ENCODE measurements at regions not wholly inside any gene's neighbourhood (a gene's known extent, or its start where the extent isn't known, plus 50 kb on each side); places are given as distances from the start of the nearest gene placed in this dataset.

GRCh38 chr5:164009621-164010020, 504.2 kb downstream of the MAT2B start:
- intact Hi-C loops (cut with micrococcal nuclease), result no loop called here

- intact Hi-C loops (cut with micrococcal nuclease), result no loop called here
Measured at GRCh38 chr5:164010900-164011299, 505.5 kb downstream of the MAT2B start.

DNA sequence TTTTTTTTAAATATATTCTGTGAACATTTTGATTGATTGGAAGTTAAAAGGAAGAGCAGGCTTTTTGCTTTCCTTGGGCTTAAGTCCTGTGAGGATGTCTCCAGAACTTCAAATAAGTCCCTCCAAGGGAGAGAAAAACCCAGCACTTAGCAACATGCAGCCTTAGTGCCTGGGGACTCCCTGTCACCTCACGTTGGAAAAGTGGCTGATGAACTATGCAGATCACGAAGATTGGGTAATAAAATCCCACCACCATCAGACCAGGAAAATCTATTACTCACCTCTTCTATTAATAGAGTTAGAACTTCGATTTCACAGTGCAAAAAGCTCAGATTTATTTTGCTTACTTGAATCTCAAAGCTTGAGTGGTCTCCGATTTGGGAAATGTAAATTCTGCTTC, 507.0 kb downstream of the MAT2B start:
- intact Hi-C loops (cut with micrococcal nuclease), result loop anchor here (2.0 kb wide), 1 partner anchor 1446 kb away; no protein-coding TSS in a partner anchor

GRCh38 chr5:164013077-164013670, 507.8 kb downstream of the MAT2B start:
- intact Hi-C loops (cut with micrococcal nuclease), result loop anchor here (1.0 to 2.0 kb wide), 3 partner anchors 449 to 1446 kb away; no protein-coding TSS in a partner anchor

DNA sequence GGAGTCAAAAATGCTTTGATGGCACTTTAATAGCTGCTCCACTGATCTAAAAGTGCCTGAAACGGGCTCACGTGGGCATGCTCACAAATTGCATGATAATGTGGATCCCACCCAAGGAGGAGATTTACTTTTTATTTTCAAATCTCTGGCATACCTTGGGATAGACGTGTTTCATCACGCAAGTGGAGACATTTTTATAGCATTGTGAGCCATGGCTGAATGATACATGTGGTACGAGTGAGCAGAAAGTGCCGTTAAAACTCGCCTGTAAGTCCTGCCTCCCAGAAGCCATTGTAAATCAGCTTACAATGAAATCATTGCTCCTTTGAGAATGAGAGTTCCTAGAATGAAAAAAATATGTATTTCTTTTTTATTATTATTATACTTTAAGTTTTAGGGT, 514.7 kb downstream of the MAT2B start:
- intact Hi-C loops (cut with micrococcal nuclease), result no loop called here

- intact Hi-C loops (cut with micrococcal nuclease), result no loop called here
Measured at GRCh38 chr5:164027738-164028137, 522.3 kb downstream of the MAT2B start.

- intact Hi-C loops (cut with micrococcal nuclease), result no loop called here
Measured at GRCh38 chr5:164038128-164038783, 532.8 kb downstream of the MAT2B start.

GRCh38 chr5:164041105-164041504, 535.7 kb downstream of the MAT2B start:
- intact Hi-C loops (cut with micrococcal nuclease), result no loop called here

GRCh38 chr5:164048359-164048926, 543.0 kb downstream of the MAT2B start:
- intact Hi-C loops (cut with micrococcal nuclease), result no loop called here

DNA sequence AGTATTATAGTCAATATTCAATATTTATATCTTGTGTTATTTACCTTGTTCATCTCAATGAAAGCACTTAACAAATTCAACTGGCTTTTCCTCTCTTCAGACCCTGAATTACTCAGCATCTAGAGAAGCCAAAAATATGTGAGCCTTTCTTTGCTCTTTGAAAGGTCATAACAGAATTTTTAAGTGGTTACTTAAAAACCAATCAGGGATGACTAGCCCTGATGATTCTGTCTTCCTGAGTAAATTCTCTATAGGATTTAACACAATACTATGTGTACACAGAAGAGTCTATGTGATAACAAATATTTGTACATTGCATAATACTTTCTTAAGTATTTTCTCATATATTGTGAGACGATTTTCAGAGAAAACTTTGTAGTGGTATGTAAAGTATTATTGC, 546.3 kb downstream of the MAT2B start:
- intact Hi-C loops (cut with micrococcal nuclease), result no loop called here

DNA sequence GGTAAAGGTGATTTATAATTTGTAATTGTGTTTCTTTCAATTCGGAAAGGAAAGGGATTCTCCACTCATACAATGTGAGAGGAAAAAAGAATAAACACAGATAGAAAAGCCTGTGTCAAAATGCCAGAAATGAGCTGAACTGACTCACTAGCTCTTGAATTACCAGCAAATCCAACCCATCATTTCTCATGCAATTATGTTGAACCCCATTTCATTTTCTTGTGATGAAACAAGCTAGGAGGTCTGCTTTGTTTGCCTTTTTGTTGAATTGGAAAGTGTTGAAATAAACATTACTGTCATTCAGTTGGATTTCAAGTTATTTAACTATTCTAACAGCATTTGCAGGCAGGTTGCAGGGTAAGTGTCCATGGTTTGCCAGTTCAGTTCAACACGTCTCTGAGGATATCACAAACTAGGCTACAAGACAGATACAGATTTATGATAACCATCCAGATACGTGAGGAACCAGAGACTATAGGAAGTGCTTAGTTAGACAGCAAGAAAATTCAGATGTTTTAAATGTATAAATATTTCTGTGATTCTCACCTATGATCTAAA, 547.2 kb downstream of the MAT2B start:
- intact Hi-C loops (cut with micrococcal nuclease), result no loop called here

- intact Hi-C loops (cut with micrococcal nuclease), result no loop called here
Measured at GRCh38 chr5:164053123-164053522, 547.7 kb downstream of the MAT2B start.

DNA sequence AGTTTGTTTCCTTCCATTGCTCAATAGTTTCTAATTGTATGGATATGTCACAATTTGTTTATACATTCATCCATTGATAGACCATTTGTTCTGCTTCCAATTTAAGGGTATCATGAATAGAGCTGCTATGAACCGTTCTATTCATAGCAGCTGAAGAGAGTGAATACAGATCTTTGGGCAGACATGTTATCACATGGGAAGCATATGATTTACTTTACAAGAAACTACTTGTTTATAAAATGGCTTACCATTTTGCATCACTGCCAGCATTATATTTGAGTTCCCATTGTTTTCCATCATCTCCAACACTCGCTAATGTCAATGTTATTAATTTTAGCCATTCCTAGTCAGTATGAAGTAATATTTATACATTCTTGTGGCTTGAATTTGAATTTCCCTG, 549.0 kb downstream of the MAT2B start:
- intact Hi-C loops (cut with micrococcal nuclease), result no loop called here

- intact Hi-C loops (cut with micrococcal nuclease), result no loop called here
Measured at GRCh38 chr5:164057121-164057520, 551.7 kb downstream of the MAT2B start.

DNA sequence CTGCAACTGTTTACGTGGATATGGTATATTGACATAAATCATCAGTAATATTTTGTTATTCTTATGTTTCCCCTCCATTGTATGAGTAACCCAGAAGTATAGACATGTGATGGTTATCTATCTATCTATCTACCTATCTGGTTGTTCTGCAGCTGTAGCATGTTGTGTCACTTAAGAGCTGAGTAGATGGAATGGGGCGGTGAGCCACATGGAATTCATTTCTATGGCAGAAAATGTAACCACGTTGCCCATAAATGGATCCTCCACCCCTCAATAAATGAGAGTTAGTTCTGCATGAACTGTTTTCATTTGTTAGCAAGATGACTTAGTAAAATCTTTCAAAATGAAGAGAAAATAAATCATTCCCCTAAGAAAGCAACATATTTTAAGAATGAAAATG, 553.2 kb downstream of the MAT2B start:
- intact Hi-C loops (cut with micrococcal nuclease), result no loop called here

DNA sequence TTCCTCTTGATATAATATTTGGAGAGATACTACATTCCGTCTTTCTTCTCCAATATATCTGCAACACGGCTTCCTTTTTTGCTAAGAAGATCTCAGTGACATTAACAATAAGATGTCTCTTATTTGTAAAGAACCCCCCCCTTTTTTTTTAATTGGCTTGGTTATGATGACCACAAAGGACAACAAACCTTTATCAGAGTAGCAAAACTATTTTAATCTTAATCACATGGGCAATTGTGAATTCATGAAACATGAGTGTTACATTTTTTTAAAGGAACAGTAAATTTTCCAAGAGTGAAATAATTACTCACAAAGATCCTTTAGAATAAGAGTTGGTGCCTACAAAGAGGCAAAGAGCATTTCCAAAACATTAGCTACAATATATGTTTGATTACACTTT, 554.1 kb downstream of the MAT2B start:
- intact Hi-C loops (cut with micrococcal nuclease), result no loop called here

DNA sequence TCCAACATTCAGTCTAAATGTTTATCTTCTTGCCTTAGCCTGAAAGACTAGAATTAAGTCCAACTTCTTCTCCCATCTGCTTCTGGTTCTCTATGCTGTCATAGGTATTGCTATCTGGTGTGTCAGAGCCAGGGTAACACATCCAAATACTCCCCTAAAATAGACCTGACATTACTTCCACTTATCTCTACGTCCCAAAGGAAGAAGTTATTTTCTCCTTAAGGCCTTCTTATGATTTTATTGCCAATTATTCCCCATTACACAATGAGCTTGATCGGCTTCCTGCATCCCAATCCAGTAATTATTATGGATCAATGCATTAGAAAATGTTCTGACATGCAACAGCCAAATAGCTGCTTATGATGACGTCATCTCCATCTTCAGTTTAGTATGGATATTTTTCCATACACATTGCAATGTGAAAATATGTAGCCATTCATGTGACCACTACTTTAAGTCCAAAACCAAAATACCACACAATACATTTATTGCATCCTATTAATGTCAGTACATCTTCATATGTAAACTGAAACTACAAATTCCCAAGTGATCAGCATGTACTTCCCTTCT, 555.5 kb downstream of the MAT2B start:
- intact Hi-C loops (cut with micrococcal nuclease), result no loop called here

GRCh38 chr5:164062304-164062703, 556.9 kb downstream of the MAT2B start:
- intact Hi-C loops (cut with micrococcal nuclease), result no loop called here

GRCh38 chr5:164065266-164065665, 559.8 kb downstream of the MAT2B start:
- intact Hi-C loops (cut with micrococcal nuclease), result no loop called here

DNA sequence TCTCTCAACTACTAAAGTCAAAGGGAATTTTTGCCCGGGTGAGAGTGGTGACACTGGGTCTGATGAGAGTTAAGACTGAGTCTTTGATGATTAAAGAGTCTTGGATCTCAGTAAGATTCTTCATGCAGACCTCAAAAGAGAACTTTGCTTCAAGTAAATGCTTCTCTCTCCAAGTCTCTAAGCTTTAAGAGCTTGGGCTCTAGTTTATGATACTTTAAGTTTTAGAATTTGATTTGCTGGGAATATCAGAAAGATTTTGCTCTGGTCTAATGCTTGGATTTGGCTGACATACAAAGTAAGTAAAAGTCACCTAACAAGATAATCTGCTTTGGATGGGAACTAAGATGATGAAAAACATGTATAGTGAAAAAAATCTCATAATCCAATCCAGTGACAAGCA, 566.3 kb downstream of the MAT2B start:
- intact Hi-C loops (cut with micrococcal nuclease), result no loop called here

- intact Hi-C loops (cut with micrococcal nuclease), result no loop called here
Measured at GRCh38 chr5:164073081-164073480, 567.7 kb downstream of the MAT2B start.

- intact Hi-C loops (cut with micrococcal nuclease), result no loop called here
Measured at GRCh38 chr5:164076556-164076955, 571.1 kb downstream of the MAT2B start.

Measured in T-helper 1 cell treated with Interleukin-12 subunit alpha and Interleukin-12 subunit beta and Interleukin-4 antibody, amounts not matched to agents 30 ng/mL and 1 ng/mL, for 36 hours (primary cell).